Uterus (tissue), 2 donors: ENCODE measurements at regions not wholly inside any gene's neighbourhood (a gene's known extent, or its start where the extent isn't known, plus 50 kb on each side); places are given as distances from the start of the nearest gene placed in this dataset.

Experiments used
- POLR2A ChIP-seq, 2 donors: fragments of 450-650 bp; IDR thresholded peaks; one replicate each; pipeline ENCODE4 v1.6.1; 2016; ENCODE audit warnings: antibody characterized with exemption in 2 of 2, mild to moderate bottlenecking in 1 of 2, moderate library complexity in 1 of 2
- TF ChIP-seq, protein P1 (sequence below), 4 experiments: fragments of 200-600 bp in 2 of 4; fragments of 450-650 bp in 2 of 4; sonication (generic) in 2 of 4; IDR thresholded peaks; one replicate each; pipeline ENCODE4 v1.5.1; 2016 to 2019; ENCODE audit warnings: antibody characterized with exemption in 4 of 4, mild to moderate bottlenecking in 2 of 4, moderate library complexity in 1 of 4

DNA sequence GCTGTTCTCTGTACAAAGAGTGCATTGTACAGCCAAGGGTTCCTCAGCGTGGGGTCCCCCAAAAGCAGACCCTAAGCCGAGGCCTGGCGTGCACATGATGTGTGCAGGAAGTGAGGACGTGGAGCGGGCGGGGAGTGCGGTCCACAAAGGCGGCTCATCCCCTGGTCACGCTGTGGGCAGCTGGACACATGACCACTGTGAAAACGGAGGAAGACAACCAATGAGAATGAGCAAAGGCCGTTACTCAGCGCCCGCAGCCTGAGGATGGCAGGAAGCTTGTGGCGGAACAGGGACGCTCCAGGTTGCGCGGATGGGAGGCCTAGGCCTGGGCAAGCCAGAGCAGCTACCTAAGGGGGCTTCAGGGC, 1263.7 kb downstream of the BRD1 start:
- TF ChIP-seq, protein P1, sequence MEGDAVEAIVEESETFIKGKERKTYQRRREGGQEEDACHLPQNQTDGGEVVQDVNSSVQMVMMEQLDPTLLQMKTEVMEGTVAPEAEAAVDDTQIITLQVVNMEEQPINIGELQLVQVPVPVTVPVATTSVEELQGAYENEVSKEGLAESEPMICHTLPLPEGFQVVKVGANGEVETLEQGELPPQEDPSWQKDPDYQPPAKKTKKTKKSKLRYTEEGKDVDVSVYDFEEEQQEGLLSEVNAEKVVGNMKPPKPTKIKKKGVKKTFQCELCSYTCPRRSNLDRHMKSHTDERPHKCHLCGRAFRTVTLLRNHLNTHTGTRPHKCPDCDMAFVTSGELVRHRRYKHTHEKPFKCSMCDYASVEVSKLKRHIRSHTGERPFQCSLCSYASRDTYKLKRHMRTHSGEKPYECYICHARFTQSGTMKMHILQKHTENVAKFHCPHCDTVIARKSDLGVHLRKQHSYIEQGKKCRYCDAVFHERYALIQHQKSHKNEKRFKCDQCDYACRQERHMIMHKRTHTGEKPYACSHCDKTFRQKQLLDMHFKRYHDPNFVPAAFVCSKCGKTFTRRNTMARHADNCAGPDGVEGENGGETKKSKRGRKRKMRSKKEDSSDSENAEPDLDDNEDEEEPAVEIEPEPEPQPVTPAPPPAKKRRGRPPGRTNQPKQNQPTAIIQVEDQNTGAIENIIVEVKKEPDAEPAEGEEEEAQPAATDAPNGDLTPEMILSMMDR (IDR thresholded peaks at IDR 0.05) = no peak
- TF ChIP-seq POLR2A (IDR thresholded peaks at IDR 0.05) = no peak
